B cell (primary cell): ENCODE measurements at regions not wholly inside any gene's neighbourhood (a gene's known extent, or its start where the extent isn't known, plus 50 kb on each side); places are given as distances from the start of the nearest gene placed in this dataset.

ENCODE experiments used
- ATAC-seq: fragments of 200-7000 bp; cut with Tn5 transposase; one replicate; pipeline ENCODE4 v1.10.0; 2021; ENCODE audit warnings: low read depth, mild to moderate bottlenecking, moderate number of reproducible peaks, moderate library complexity
- CTCF ChIA-PET: fragments of 350-600 bp; sonication (Branson Sonifier 250); formaldehyde crosslinking; loops from one replicate; lab custom pipeline; 2021; ENCODE audit warnings: antibody characterized with exemption, inconsistent platforms; lab: Charles Lee
- POLR2A ChIA-PET: fragments of 350-600 bp; sonication (Branson Sonifier 250); formaldehyde crosslinking; loops from one replicate; lab custom pipeline; 2021; ENCODE audit warnings: antibody characterized with exemption; lab: Charles Lee
- DNase-seq: peaks from one replicate; pipeline ENCODE4 v3.0.0; 2013
- H2AFZ ChIP-seq: 2 replicates; pipeline ENCODE4 v1.6.1; 2012; ENCODE audit warnings: mild to moderate bottlenecking, low read depth, low read length; ENCODE audit not compliant: insufficient read depth, poor library complexity, severe bottlenecking
- H3K27ac ChIP-seq, 2 donors: 1 replicate in 1 of 2; 2 replicates in 1 of 2; pipeline ENCODE4 v1.5.1; 2012 to 2013; ENCODE audit warnings: low read length in 2 of 2, mild to moderate bottlenecking in 2 of 2, moderate library complexity in 1 of 2
- H3K27me3 ChIP-seq, 4 experiments: fragments of 200-600 bp in 1 of 4; sonication (generic) in 1 of 4; replicated peaks in 1 of 4; 1 replicate in 2 of 4; 2 replicates in 2 of 4; pipeline versions ENCODE4 v1.6.1 to v1.7.0; 2013 to 2016; ENCODE audit warnings: low read length in 3 of 4, mild to moderate bottlenecking in 2 of 4, mixed read lengths in 1 of 4, moderate library complexity in 1 of 4; ENCODE audit not compliant: insufficient read depth in 4 of 4, control insufficient read depth in 3 of 4; ENCODE audit errors: control extremely low read depth in 1 of 4
- H3K36me3 ChIP-seq, 2 experiments: replicated peaks in 1 of 2; 1 replicate in 1 of 2; 2 replicates in 1 of 2; pipeline versions ENCODE4 v1.6.1 to v1.7.1; 2013; ENCODE audit warnings: low read length in 1 of 2; ENCODE audit not compliant: insufficient read depth in 2 of 2, control insufficient read depth in 1 of 2; ENCODE audit errors: control extremely low read depth in 1 of 2, extremely low read depth in 1 of 2
- H3K4me1 ChIP-seq, 2 donors: fragments of 200-600 bp in 1 of 2; sonication (generic) in 1 of 2; 1 replicate in 1 of 2; 2 replicates in 1 of 2; pipeline versions ENCODE4 v1.5.1 to v1.6.1; 2013 to 2017; ENCODE audit warnings: low read length in 2 of 2; ENCODE audit not compliant: control insufficient read depth in 2 of 2, insufficient read depth in 2 of 2
- H3K4me2 ChIP-seq: replicated peaks from 2 replicates; pipeline ENCODE3; 2012; ENCODE audit warnings: mild to moderate bottlenecking, low read depth, low read length; ENCODE audit not compliant: poor library complexity, severe bottlenecking
- H3K4me3 ChIP-seq, 5 experiments: fragments of 200-600 bp in 1 of 5; sonication (generic) in 1 of 5; 1 replicate in 3 of 5; 2 replicates in 2 of 5; pipeline versions ENCODE4 v1.5.1 to v1.7.0; 2011 to 2016; ENCODE audit warnings: low read length in 4 of 5, mild to moderate bottlenecking in 4 of 5, low read depth in 2 of 5, control low read depth in 1 of 5, moderate library complexity in 1 of 5; ENCODE audit not compliant: insufficient read depth in 1 of 5; ENCODE audit errors: control extremely low read depth in 1 of 5, extremely low read depth in 1 of 5
- H3K79me2 ChIP-seq: fragments of 200-600 bp; sonication (generic); one replicate; pipeline ENCODE4 v1.6.0; 2016; ENCODE audit warnings: low read length; ENCODE audit not compliant: control insufficient read depth, insufficient read depth
- H3K9ac ChIP-seq: fragments of 200-600 bp; sonication (generic); 2 replicates; pipeline ENCODE4 v1.6.1; 2017; ENCODE audit warnings: mild to moderate bottlenecking, low read length, moderate library complexity
- H3K9me3 ChIP-seq, 3 donors: one replicate each; pipeline versions ENCODE4 v1.6.1 to v1.7.1; 2013; ENCODE audit warnings: low read length in 2 of 3; ENCODE audit not compliant: control insufficient read depth in 2 of 3, insufficient read depth in 1 of 3; ENCODE audit errors: control extremely low read depth in 1 of 3
- H4K20me1 ChIP-seq: 2 replicates; pipeline ENCODE4 v1.6.0; 2012; ENCODE audit warnings: mild to moderate bottlenecking, low read length; ENCODE audit not compliant: insufficient read depth, control insufficient read depth, poor library complexity, severe bottlenecking
- H3K27ac Mint-ChIP-seq: one replicate; pipeline ENCODE4 v1.8.0; 2021; ENCODE audit warnings: mixed read lengths
- H3K27me3 Mint-ChIP-seq: one replicate; pipeline ENCODE4 v1.8.0; 2021; ENCODE audit warnings: mixed read lengths
- H3K4me1 Mint-ChIP-seq: one replicate; pipeline ENCODE4 v1.8.0; 2021; ENCODE audit warnings: mixed read lengths
- H3K4me3 Mint-ChIP-seq: one replicate; pipeline ENCODE4 v1.8.0; 2021; ENCODE audit warnings: mixed read lengths
- H3K9me3 Mint-ChIP-seq: one replicate; pipeline ENCODE4 v1.8.0; 2022; ENCODE audit warnings: mixed read lengths; ENCODE audit not compliant: insufficient read depth
- EZH2 ChIP-seq: IDR thresholded peaks from 2 replicates; pipeline ENCODE4 v1.6.1; 2012; ENCODE audit warnings: borderline replicate concordance, low read depth, mild to moderate bottlenecking, moderate library complexity, low read length; ENCODE audit not compliant: insufficient read depth, poor library complexity, severe bottlenecking
- WGBS: methylation state at CpG from one replicate; pipeline ENCODE4 v1.1.5; 2013; ENCODE audit warnings: missing lambda C conversion rate; ENCODE audit not compliant: insufficient coverage; 5-methylcytosine and 5-hydroxymethylcytosine counted together
- intact Hi-C: fragments of 100-400 bp; cut with micrococcal nuclease; formaldehyde crosslinking; loops from one replicate; pipeline ENCODE4 v1.10.0; 2022
- TF ChIP-seq, protein P1 (sequence below): fragments of 200-600 bp; IDR thresholded peaks from one replicate; pipeline ENCODE4 v1.8.0; 2022; ENCODE audit warnings: antibody characterized with exemption, mild to moderate bottlenecking

DNA sequence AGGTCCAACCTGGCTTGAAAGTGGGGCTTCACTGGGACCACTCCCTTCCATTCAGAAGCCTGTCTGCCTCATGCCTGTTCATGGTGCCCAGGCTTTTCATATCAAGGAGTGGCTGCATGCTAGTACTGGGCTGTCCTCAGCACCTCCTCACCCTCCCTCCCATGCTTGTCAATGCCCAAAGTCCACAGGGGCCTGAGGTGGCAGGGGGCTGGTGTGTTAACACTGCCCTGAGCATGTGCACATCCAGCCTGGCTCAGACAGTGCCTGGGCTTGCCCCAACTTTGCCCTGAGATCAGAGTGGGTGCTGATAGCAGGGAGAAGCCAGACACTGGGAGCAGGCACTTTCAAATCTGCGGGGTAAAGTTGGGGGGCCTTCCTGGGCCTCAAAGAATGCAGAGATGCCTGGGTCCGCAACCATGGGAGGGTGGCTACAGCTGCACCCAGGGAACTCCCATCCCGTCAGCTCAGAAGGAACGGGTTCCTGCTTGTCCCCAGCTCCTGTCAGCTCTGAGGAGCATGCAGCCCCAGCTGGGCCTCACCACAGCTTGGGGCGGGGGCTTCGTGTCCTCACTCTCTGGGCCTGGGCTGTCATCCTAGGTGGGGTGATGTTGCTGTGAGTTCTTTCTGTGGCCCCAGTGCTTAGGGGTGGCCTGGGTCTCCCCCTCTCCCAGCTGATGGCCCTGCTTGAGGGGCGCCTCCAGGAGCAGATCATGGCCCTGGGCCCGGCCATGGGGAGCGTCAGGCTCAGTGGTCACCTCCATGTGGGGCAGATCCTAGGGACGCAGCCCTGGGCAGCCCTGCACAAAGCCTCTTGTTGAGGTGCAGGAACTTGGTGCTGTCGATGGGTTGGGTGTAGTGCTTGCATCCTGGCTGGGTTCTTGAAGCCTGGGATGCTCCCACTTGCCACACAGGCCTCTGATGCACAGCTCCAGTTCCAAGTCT is 830.6 kb upstream of the SLITRK5 start:
- Histone ChIP-seq H3K4me3 (no peak overlapping the region), H3K79me2 (no peaks in the 10 kb centered on the region), H3K36me3 (no peaks in the 10 kb centered on the region), H4K20me1 (no peaks in the 10 kb centered on the region), H3K4me1 (no peaks in the 10 kb centered on the region), H3K9me3 (peaks cover 0 to 26% (median 3%) of the 10 kb centered on the region in 3 donors), H3K27ac (no peak overlapping the region), H3K9ac (no peak overlapping the region), H3K27me3 (no peaks in the 10 kb centered on the region), H3K4me2 (no peak overlapping the region), H2AFZ (no peak overlapping the region)
- CTCF ChIA-PET = no interaction called here
- intact Hi-C loops = no loop called here
- Mint-ChIP-seq H3K27me3 (no peaks in the 10 kb centered on the region), H3K4me1 (no peaks in the 10 kb centered on the region), H3K9me3 (peaks cover 12% of the 10 kb centered on the region), H3K4me3 (no peak overlapping the region), H3K27ac (no peak overlapping the region)
- ATAC-seq = no peak
- no peak for TF ChIP-seq EZH2
- TF ChIP-seq, protein P1, sequence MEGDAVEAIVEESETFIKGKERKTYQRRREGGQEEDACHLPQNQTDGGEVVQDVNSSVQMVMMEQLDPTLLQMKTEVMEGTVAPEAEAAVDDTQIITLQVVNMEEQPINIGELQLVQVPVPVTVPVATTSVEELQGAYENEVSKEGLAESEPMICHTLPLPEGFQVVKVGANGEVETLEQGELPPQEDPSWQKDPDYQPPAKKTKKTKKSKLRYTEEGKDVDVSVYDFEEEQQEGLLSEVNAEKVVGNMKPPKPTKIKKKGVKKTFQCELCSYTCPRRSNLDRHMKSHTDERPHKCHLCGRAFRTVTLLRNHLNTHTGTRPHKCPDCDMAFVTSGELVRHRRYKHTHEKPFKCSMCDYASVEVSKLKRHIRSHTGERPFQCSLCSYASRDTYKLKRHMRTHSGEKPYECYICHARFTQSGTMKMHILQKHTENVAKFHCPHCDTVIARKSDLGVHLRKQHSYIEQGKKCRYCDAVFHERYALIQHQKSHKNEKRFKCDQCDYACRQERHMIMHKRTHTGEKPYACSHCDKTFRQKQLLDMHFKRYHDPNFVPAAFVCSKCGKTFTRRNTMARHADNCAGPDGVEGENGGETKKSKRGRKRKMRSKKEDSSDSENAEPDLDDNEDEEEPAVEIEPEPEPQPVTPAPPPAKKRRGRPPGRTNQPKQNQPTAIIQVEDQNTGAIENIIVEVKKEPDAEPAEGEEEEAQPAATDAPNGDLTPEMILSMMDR = no peak
- 95% methylated on average over 6 of the region's 11 CpGs for WGBS
- POLR2A ChIA-PET = no interaction called here
- no peak for DNase-seq

DNA sequence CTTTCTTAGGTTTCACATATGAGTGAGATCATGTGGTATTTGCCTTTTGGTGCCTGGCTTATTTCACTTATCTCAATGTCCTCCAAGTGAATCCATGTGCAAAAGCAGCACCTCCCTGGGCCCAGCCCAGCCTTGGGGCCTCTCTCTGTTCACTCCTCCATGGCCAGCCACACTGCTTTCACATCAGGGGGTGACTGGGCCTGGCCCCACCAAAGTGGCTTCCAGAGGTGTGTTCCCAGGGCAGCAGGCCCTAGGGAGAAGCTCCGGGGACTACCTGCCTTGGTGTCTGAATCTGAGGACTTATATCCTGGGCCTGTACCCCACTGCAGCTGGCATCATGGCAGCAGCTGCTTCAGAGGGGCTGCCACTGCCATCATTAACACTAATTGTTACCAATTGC is 829.9 kb upstream of the SLITRK5 start:
- POLR2A ChIA-PET = no interaction called here
- Histone ChIP-seq H3K36me3 (no peaks in the 10 kb centered on the region), H3K79me2 (no peaks in the 10 kb centered on the region), H3K9ac (no peak overlapping the region), H3K27ac (no peak overlapping the region), H4K20me1 (no peaks in the 10 kb centered on the region), H3K9me3 (peaks cover 0 to 22% (median 3%) of the 10 kb centered on the region in 3 donors), H3K27me3 (no peaks in the 10 kb centered on the region), H3K4me2 (no peak overlapping the region), H2AFZ (no peak overlapping the region), H3K4me3 (no peak overlapping the region), H3K4me1 (no peaks in the 10 kb centered on the region)
- Mint-ChIP-seq H3K27me3 (no peaks in the 10 kb centered on the region), H3K9me3 (peaks cover 9% of the 10 kb centered on the region), H3K4me3 (no peak overlapping the region), H3K27ac (no peak overlapping the region), H3K4me1 (no peaks in the 10 kb centered on the region)
- ATAC-seq = no peak
- no peak for TF ChIP-seq EZH2
- TF ChIP-seq, protein P1 = no peak
- no peak for DNase-seq
- CTCF ChIA-PET = no interaction called here
- intact Hi-C loops = no loop called here
- WGBS = 90% methylated on average over 1 of the region's 1 CpG
